ENCODE measurements at regions not wholly inside any gene's neighbourhood (a gene's known extent, or its start where the extent isn't known, plus 50 kb on each side); places are given as distances from the start of the nearest gene placed in this dataset.

GRCh38 chr2:57207191-57207590, 839.4 kb upstream of the VRK2 start:
- CTCF ChIA-PET = no interaction called here
- POLR2A ChIA-PET = no interaction called here

More at GRCh38 chr2:57207191-57207590, 839.4 kb upstream of the VRK2 start:
- Histone ChIP-seq H3K9ac (no peak overlapping the region), H3K4me3 (ENCODE audit: low read depth in 2 of 2, low read length in 1 of 2) (no peak overlapping the region), H3K36me3 (replicated peaks in 1 of 2; ENCODE audit: control insufficient read depth in 1 of 2, insufficient read depth in 2 of 2, low read length in 1 of 2) (peaks cover 7 to 27% of the 10 kb centered on the region in 2 experiments), H3K9me3 (no peaks in the 10 kb centered on the region; the same call in 1 of the 2 replicates), H2AFZ (ENCODE audit: low read depth) (no peak overlapping the region), H3K4me2 (no peak overlapping the region), H3K79me2 (ENCODE audit: insufficient read depth) (no peaks in the 10 kb centered on the region), H3K27ac (ENCODE audit: low read depth in 2 of 2, low read length in 1 of 2) (no peak overlapping the region), H3K4me1 (ENCODE audit: control insufficient read depth in 1 of 2, insufficient read depth in 2 of 2, low read depth in 1 of 2, low read length in 1 of 2) (no peaks in the 10 kb centered on the region), H4K20me1 (ENCODE audit: insufficient read depth) (no peaks in the 10 kb centered on the region), H3F3A (replicated peaks; ENCODE audit: insufficient read depth) (peaks cover 6% of the 10 kb centered on the region), H3K27me3 (ENCODE audit: insufficient read depth) (no peaks in the 10 kb centered on the region), H3K9me2 (no peaks in the 10 kb centered on the region)
- no peak for DNase-seq
- TF ChIP-seq, protein P1, sequence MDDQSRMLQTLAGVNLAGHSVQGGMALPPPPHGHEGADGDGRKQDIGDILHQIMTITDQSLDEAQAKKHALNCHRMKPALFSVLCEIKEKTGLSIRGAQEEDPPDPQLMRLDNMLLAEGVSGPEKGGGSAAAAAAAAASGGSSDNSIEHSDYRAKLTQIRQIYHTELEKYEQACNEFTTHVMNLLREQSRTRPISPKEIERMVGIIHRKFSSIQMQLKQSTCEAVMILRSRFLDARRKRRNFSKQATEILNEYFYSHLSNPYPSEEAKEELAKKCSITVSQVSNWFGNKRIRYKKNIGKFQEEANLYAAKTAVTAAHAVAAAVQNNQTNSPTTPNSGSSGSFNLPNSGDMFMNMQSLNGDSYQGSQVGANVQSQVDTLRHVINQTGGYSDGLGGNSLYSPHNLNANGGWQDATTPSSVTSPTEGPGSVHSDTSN (IDR thresholded peaks at IDR 0.05) = no peak
- no peak for TF ChIP-seq YY1 (IDR thresholded peaks at IDR 0.05; ENCODE audit: low read depth)
- no peak for TF ChIP-seq USF1 (IDR thresholded peaks at IDR 0.05; ENCODE audit: borderline replicate concordance, low read depth)
- no peak for TF ChIP-seq GATA2 (CRISPR knock-in tag; IDR thresholded peaks at IDR 0.05)
- no peak for TF ChIP-seq RCOR1 (IDR thresholded peaks at IDR 0.05; ENCODE audit: low read length)
- no peak for TF ChIP-seq TCF12 (IDR thresholded peaks at IDR 0.05)
- TF ChIP-seq, protein P2, sequence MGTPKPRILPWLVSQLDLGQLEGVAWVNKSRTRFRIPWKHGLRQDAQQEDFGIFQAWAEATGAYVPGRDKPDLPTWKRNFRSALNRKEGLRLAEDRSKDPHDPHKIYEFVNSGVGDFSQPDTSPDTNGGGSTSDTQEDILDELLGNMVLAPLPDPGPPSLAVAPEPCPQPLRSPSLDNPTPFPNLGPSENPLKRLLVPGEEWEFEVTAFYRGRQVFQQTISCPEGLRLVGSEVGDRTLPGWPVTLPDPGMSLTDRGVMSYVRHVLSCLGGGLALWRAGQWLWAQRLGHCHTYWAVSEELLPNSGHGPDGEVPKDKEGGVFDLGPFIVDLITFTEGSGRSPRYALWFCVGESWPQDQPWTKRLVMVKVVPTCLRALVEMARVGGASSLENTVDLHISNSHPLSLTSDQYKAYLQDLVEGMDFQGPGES (IDR thresholded peaks at IDR 0.05; ENCODE audit: low read depth, low read length) = no peak
- TF ChIP-seq POLR2AphosphoS5 (IDR thresholded peaks at IDR 0.05; ENCODE audit: low read depth, low read length) = no peak
- no peak for TF ChIP-seq SMC3 (IDR thresholded peaks at IDR 0.05; ENCODE audit: low read depth, low read length)
- no peak for TF ChIP-seq FOSL2 (IDR thresholded peaks at IDR 0.05; ENCODE audit: borderline replicate concordance, low read depth)
- TF ChIP-seq, protein P3, sequence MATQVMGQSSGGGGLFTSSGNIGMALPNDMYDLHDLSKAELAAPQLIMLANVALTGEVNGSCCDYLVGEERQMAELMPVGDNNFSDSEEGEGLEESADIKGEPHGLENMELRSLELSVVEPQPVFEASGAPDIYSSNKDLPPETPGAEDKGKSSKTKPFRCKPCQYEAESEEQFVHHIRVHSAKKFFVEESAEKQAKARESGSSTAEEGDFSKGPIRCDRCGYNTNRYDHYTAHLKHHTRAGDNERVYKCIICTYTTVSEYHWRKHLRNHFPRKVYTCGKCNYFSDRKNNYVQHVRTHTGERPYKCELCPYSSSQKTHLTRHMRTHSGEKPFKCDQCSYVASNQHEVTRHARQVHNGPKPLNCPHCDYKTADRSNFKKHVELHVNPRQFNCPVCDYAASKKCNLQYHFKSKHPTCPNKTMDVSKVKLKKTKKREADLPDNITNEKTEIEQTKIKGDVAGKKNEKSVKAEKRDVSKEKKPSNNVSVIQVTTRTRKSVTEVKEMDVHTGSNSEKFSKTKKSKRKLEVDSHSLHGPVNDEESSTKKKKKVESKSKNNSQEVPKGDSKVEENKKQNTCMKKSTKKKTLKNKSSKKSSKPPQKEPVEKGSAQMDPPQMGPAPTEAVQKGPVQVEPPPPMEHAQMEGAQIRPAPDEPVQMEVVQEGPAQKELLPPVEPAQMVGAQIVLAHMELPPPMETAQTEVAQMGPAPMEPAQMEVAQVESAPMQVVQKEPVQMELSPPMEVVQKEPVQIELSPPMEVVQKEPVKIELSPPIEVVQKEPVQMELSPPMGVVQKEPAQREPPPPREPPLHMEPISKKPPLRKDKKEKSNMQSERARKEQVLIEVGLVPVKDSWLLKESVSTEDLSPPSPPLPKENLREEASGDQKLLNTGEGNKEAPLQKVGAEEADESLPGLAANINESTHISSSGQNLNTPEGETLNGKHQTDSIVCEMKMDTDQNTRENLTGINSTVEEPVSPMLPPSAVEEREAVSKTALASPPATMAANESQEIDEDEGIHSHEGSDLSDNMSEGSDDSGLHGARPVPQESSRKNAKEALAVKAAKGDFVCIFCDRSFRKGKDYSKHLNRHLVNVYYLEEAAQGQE (IDR thresholded peaks at IDR 0.05; ENCODE audit: low read depth, low read length) = no peak
- TF ChIP-seq CHD2 (IDR thresholded peaks at IDR 0.05; ENCODE audit: low read length, partially characterized antibody) = no peak
- 38% methylated on average over 1 of the region's 1 CpG for WGBS (ENCODE audit: low lambda C conversion rate)
